Uterus (tissue), 3 donors: ENCODE measurements at regions not wholly inside any gene's neighbourhood (a gene's known extent, or its start where the extent isn't known, plus 50 kb on each side); places are given as distances from the start of the nearest gene placed in this dataset.

Source experiments
- DNase-seq, 2 donors: peaks; one replicate each; pipeline ENCODE4 v3.0.0-alpha.2; 2019 to 2020
- H3K27ac ChIP-seq, 2 donors: fragments of 200-600 bp; sonication (generic); 1 replicate in 1 of 2; 2 replicates in 1 of 2; pipeline ENCODE4 v1.5.1; 2016 to 2018
- H3K27me3 ChIP-seq, 2 donors: fragments of 200-600 bp; sonication (generic); one replicate each; pipeline ENCODE4 v1.5.1; 2018 to 2019; ENCODE audit warnings: control low read depth in 1 of 2
- H3K36me3 ChIP-seq, 2 donors: fragments of 200-600 bp; sonication (generic); one replicate each; pipeline ENCODE4 v1.5.1; 2019; ENCODE audit warnings: control low read depth in 1 of 2
- H3K4me1 ChIP-seq, 2 donors: fragments of 200-600 bp; sonication (generic); one replicate each; pipeline ENCODE4 v1.5.1; 2018 to 2019; ENCODE audit warnings: control low read depth in 1 of 2
- H3K4me3 ChIP-seq, 2 donors: fragments of 200-600 bp; sonication (generic); 1 replicate in 1 of 2; 2 replicates in 1 of 2; pipeline ENCODE4 v1.5.1; 2018 to 2019; ENCODE audit warnings: mild to moderate bottlenecking in 1 of 2
- H3K9me3 ChIP-seq, 2 donors: fragments of 200-600 bp; sonication (generic); one replicate each; pipeline ENCODE4 v1.5.1; 2019; ENCODE audit warnings: control low read depth in 1 of 2
- CTCF ChIP-seq, 4 experiments: fragments of 200-600 bp in 2 of 4; fragments of 450-650 bp in 2 of 4; sonication (generic) in 2 of 4; IDR thresholded peaks; one replicate each; pipeline ENCODE4 v1.5.1; 2016 to 2019; ENCODE audit warnings: antibody characterized with exemption in 4 of 4, mild to moderate bottlenecking in 2 of 4, moderate library complexity in 1 of 4
- POLR2A ChIP-seq, 2 donors: fragments of 450-650 bp; IDR thresholded peaks; one replicate each; pipeline ENCODE4 v1.6.1; 2016; ENCODE audit warnings: antibody characterized with exemption in 2 of 2, mild to moderate bottlenecking in 1 of 2, moderate library complexity in 1 of 2
- intact Hi-C: fragments of 100-400 bp; cut with DNase I; formaldehyde crosslinking; loops from one replicate; pipeline ENCODE4 v1.15.1; 2023; ENCODE audit warnings: low total_unique reads
- donor health status: DM: yes; HTN: yes; CAD: no.

DNA sequence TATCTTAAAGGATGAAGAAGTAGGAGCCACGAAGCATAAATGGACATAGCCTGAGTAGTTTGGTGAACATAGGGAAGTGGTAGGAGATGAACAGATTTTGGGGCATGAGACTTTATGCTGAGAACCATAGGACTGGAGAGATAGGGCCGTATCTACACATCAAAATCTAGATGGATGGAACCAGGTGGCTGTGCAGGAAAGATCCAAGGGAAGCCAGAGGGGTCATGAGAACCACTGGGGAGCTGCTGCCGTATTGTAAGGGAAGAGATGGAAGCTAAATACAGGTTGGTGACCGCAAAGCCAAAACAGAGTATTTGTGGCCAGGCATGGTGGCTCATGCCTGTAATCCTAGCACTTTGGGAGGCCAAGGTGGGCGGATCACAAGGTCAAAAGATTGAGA, 124.3 kb downstream of the TRIB2 start:
- Histone ChIP-seq H3K4me1 (no peaks in the 10 kb centered on the region), H3K4me3 (no peak overlapping the region), H3K27me3 (no peaks in the 10 kb centered on the region), H3K9me3 (no peaks in the 10 kb centered on the region), H3K27ac (no peak overlapping the region), H3K36me3 (no peaks in the 10 kb centered on the region)
- intact Hi-C loops = no loop called here
- TF ChIP-seq POLR2A (IDR thresholded peaks at IDR 0.05) = no peak
- no peak for TF ChIP-seq CTCF (IDR thresholded peaks at IDR 0.05)
- DNase-seq = no peak

- no peaks in the 10 kb centered on the region for H3K4me1 ChIP-seq
- TF ChIP-seq CTCF (IDR thresholded peaks at IDR 0.05) (no peak), POLR2A (IDR thresholded peaks at IDR 0.05) (no peak)
- no peaks in the 10 kb centered on the region for H3K9me3 ChIP-seq
- no peak overlapping the region for H3K4me3 ChIP-seq
- H3K36me3 ChIP-seq = no peaks in the 10 kb centered on the region
- no peaks in the 10 kb centered on the region for H3K27me3 ChIP-seq
- DNase-seq = no peak
- intact Hi-C loops = no loop called here
- no peak overlapping the region for H3K27ac ChIP-seq
Measured at GRCh38 chr2:12842917-12843316, 126.2 kb downstream of the TRIB2 start.

GRCh38 chr2:12844511-12844910, 127.8 kb downstream of the TRIB2 start:
- TF ChIP-seq CTCF (IDR thresholded peaks at IDR 0.05) (no peak), POLR2A (IDR thresholded peaks at IDR 0.05) (no peak)
- H3K27ac ChIP-seq = no peak overlapping the region
- no peak for DNase-seq
- H3K9me3 ChIP-seq = no peaks in the 10 kb centered on the region
- H3K36me3 ChIP-seq = no peaks in the 10 kb centered on the region
- intact Hi-C loops = no loop called here
- no peaks in the 10 kb centered on the region for H3K27me3 ChIP-seq
- no peaks in the 10 kb centered on the region for H3K4me1 ChIP-seq
- H3K4me3 ChIP-seq = no peak overlapping the region

GRCh38 chr2:12847694-12848575, 131.2 kb downstream of the TRIB2 start:
- no peak for DNase-seq
- H3K36me3 ChIP-seq = no peaks in the 10 kb centered on the region

More at GRCh38 chr2:12847694-12848575, 131.2 kb downstream of the TRIB2 start:
- no peak overlapping the region for H3K4me3 ChIP-seq
- no peaks in the 10 kb centered on the region for H3K4me1 ChIP-seq
- intact Hi-C loops = no loop called here
- no peak overlapping the region for H3K27ac ChIP-seq
- TF ChIP-seq POLR2A (IDR thresholded peaks at IDR 0.05) = no peak
- TF ChIP-seq CTCF (IDR thresholded peaks at IDR 0.05) = no peak
- H3K27me3 ChIP-seq = no peaks in the 10 kb centered on the region
- H3K9me3 ChIP-seq = no peaks in the 10 kb centered on the region
